SU-DHL-6 (cell line): ENCODE measurements at regions not wholly inside any gene's neighbourhood (a gene's known extent, or its start where the extent isn't known, plus 50 kb on each side); places are given as distances from the start of the nearest gene placed in this dataset.

Experiments
- H2AFZ ChIP-seq: fragments of 200-600 bp; sonication (generic); 2 replicates; pipeline ENCODE4 v1.6.1; 2014; ENCODE audit warnings: low read depth, mild to moderate bottlenecking, moderate library complexity, mixed read lengths, antibody characterized with exemption, low read length; ENCODE audit not compliant: severe bottlenecking
- H3F3A ChIP-seq: fragments of 200-600 bp; shearing (Covaris generic); 2 replicates; pipeline ENCODE4 v1.6.0; 2016; ENCODE audit warnings: antibody characterized with exemption, mild to moderate bottlenecking; ENCODE audit not compliant: insufficient read depth
- H3K27ac ChIP-seq: fragments of 200-600 bp; sonication (generic); 2 replicates; pipeline ENCODE4 v1.5.1; 2016; ENCODE audit warnings: low read depth, mild to moderate bottlenecking, low read length, moderate library complexity, mixed read lengths
- H3K27me3 ChIP-seq: fragments of 200-600 bp; sonication (generic), shearing (Covaris generic); 2 replicates; pipeline ENCODE4 v1.6.0; 2014; ENCODE audit warnings: mild to moderate bottlenecking, low read length
- H3K36me3 ChIP-seq: fragments of 200-600 bp; sonication (generic); 2 replicates; pipeline ENCODE4 v1.6.1; 2014; ENCODE audit warnings: mild to moderate bottlenecking, low read length, mixed read lengths
- H3K4me2 ChIP-seq: fragments of 300-600, 200-600 bp; shearing (Covaris generic), sonication (generic); 2 replicates; pipeline ENCODE4 v1.6.0; 2014; ENCODE audit warnings: low read length, low read depth, mild to moderate bottlenecking; ENCODE audit not compliant: poor library complexity, severe bottlenecking
- H3K4me3 ChIP-seq: fragments of 200-600 bp; sonication (generic); 2 replicates; pipeline ENCODE4 v1.5.1; 2014; ENCODE audit warnings: antibody characterized with exemption, low read length, mild to moderate bottlenecking, mixed read lengths; ENCODE audit not compliant: insufficient read depth, poor library complexity, severe bottlenecking
- H3K79me2 ChIP-seq: fragments of 200-600 bp; sonication (generic); 2 replicates; pipeline ENCODE4 v1.6.1; 2014; ENCODE audit warnings: mild to moderate bottlenecking, low read length, moderate library complexity; ENCODE audit not compliant: insufficient read depth
- H3K9ac ChIP-seq: fragments of 200-600 bp; sonication (generic); 2 replicates; pipeline ENCODE4 v1.7.0; 2014; ENCODE audit warnings: mild to moderate bottlenecking, low read length
- H3K9me2 ChIP-seq: fragments of 200-600 bp; sonication (generic); replicated peaks from 2 replicates; pipeline ENCODE4 v1.6.1; 2014; ENCODE audit warnings: low read length; ENCODE audit not compliant: insufficient read depth
- H3K9me3 ChIP-seq: fragments of 200-600 bp; sonication (generic); 2 replicates; pipeline ENCODE4 v1.6.1; 2014; ENCODE audit warnings: low read length, mixed read lengths; ENCODE audit not compliant: insufficient read depth
- H4K20me1 ChIP-seq: fragments of 200-600 bp; sonication (generic); 2 replicates; pipeline ENCODE4 v1.6.1; 2014; ENCODE audit warnings: low read depth, mild to moderate bottlenecking, antibody characterized with exemption, low read length, moderate library complexity, mixed read lengths
- CTCF ChIP-seq: fragments of 200-600 bp; sonication (generic); IDR thresholded peaks from one replicate; pipeline ENCODE4 v1.5.1; 2017; ENCODE audit warnings: antibody characterized with exemption, mild to moderate bottlenecking, low read length, moderate library complexity; ENCODE audit not compliant: insufficient read depth, poor library complexity, severe bottlenecking
- EZH2phosphoT487 ChIP-seq: fragments of 200-600 bp; sonication (generic), shearing (Covaris generic); conservative IDR thresholded peaks from 2 replicates; pipeline ENCODE4 v1.6.1; 2018; ENCODE audit warnings: mild to moderate bottlenecking, antibody characterized with exemption, low read length, moderate library complexity, mixed read lengths

DNA sequence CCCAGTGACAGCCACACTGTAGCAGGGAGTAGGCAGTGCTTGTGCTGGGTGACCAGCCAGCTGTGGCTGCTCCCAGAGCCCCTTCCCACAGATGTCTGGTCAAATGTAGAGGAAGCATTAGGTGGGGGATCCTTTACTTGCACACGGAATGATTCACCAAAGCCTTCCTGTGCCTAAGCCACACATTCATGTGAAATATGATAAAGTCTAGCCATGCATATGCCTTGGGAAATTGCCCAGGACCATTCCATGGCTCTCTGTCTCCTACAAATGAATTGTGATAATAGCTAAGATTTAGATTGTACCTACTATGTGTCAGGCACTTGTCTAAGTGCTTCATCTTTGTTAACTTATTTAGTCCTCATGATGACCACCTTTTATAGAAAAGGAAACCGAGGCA is 217.5 kb upstream of the E2F8 start:
- Histone ChIP-seq H3K27ac (no peak overlapping the region), H3F3A (no peaks in the 10 kb centered on the region), H3K4me3 (no peak overlapping the region), H3K9me3 (no peaks in the 10 kb centered on the region), H3K4me2 (no peak overlapping the region), H3K27me3 (no peaks in the 10 kb centered on the region), H3K36me3 (no peaks in the 10 kb centered on the region), H4K20me1 (no peaks in the 10 kb centered on the region), H3K79me2 (no peaks in the 10 kb centered on the region), H3K9ac (no peak overlapping the region), H2AFZ (no peak overlapping the region), H3K9me2 (no peaks in the 10 kb centered on the region)
- TF ChIP-seq EZH2phosphoT487 = no peak
- TF ChIP-seq CTCF = no peak

GRCh38 chr11:19455731-19456130 is 215.0 kb upstream of the E2F8 start:
- Histone ChIP-seq H3K27ac (no peak overlapping the region), H3K27me3 (no peaks in the 10 kb centered on the region), H2AFZ (no peak overlapping the region), H3K4me3 (no peak overlapping the region), H3K9me3 (no peaks in the 10 kb centered on the region), H3K79me2 (no peaks in the 10 kb centered on the region), H3K4me2 (no peak overlapping the region), H3F3A (no peaks in the 10 kb centered on the region), H4K20me1 (no peaks in the 10 kb centered on the region), H3K36me3 (no peaks in the 10 kb centered on the region), H3K9me2 (no peaks in the 10 kb centered on the region), H3K9ac (no peak overlapping the region)
- TF ChIP-seq CTCF = no peak
- no peak for TF ChIP-seq EZH2phosphoT487

DNA sequence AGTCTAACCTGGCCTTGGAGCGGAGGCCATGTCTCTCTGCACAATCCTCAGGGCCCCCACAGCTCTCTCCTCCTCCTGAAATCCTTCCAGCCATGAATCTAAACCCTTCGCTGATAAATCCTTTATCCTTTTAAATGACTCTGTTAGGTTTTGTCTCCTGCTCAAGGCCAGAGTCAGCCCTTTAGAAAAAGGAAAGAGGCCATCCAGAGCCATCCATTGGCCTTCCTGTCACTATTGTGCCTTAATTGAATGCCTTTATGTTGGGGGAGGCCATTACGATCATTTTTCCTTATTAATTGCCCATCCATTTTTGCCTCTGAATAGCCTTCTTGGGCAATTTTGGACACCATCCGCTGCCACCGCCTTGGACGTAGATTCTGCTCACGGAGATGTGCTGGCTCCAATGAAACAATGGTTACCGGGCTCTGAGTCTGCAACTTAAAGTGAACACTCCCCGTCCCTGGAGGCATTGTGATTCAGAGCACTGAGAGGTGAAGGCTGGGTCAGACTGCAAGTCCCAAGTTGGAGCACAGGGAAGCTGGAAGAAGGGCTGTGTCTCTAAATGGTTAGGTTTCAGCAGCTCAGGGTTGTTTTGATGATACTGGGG is 213.0 kb upstream of the E2F8 start:
- Histone ChIP-seq H3K4me3 (no peak overlapping the region), H4K20me1 (no peaks in the 10 kb centered on the region), H3K27me3 (no peaks in the 10 kb centered on the region), H3K9me3 (no peaks in the 10 kb centered on the region), H2AFZ (no peak overlapping the region), H3F3A (no peaks in the 10 kb centered on the region), H3K79me2 (no peaks in the 10 kb centered on the region), H3K9ac (no peak overlapping the region), H3K27ac (no peak overlapping the region), H3K9me2 (no peaks in the 10 kb centered on the region), H3K4me2 (no peak overlapping the region), H3K36me3 (no peaks in the 10 kb centered on the region)
- TF ChIP-seq EZH2phosphoT487 = no peak
- TF ChIP-seq CTCF = no peak
